CD4-positive, alpha-beta T cell treated with Interleukin-17A for 4 hours (primary cell): ENCODE measurements at regions not wholly inside any gene's neighbourhood (a gene's known extent, or its start where the extent isn't known, plus 50 kb on each side); places are given as distances from the start of the nearest gene placed in this dataset.

Source experiments
- DNase-seq: peaks from one replicate; pipeline ENCODE4 v3.0.0-alpha.2; 2020; ENCODE audit warnings: mixed read lengths

- DNase-seq, result no peak
Observed at GRCh38 chr4:177699365-177700213, 257.4 kb upstream of the AGA start.

- DNase-seq, result no peak
Observed at GRCh38 chr4:177706916-177707315, 264.7 kb upstream of the AGA start.

- DNase-seq, result no peak
Observed at GRCh38 chr4:177713454-177713853, 271.2 kb upstream of the AGA start.

GRCh38 chr4:177717407-177717806 lies 275.2 kb upstream of the AGA start:
- DNase-seq, result no peak

GRCh38 chr4:177718514-177718913 lies 276.3 kb upstream of the AGA start:
- no peak for DNase-seq

GRCh38 chr4:177726111-177726510 lies 283.9 kb upstream of the AGA start:
- no peak for DNase-seq

- DNase-seq, result no peak
Observed at GRCh38 chr4:177728361-177729152, 286.3 kb upstream of the AGA start.

GRCh38 chr4:177729681-177730080 lies 287.4 kb upstream of the AGA start:
- DNase-seq, result no peak

- DNase-seq, result no peak
Observed at GRCh38 chr4:177737387-177737940, 295.2 kb upstream of the AGA start.

- DNase-seq, result no peak
Observed at GRCh38 chr4:177740563-177740962, 298.3 kb upstream of the AGA start.

GRCh38 chr4:177759729-177760128 lies 317.5 kb upstream of the AGA start:
- DNase-seq, result no peak

- DNase-seq, result no peak
Observed at GRCh38 chr4:177761692-177762091, 319.5 kb upstream of the AGA start.

- no peak for DNase-seq
Observed at GRCh38 chr4:177769155-177769554, 326.9 kb upstream of the AGA start.

- DNase-seq, result no peak
Observed at GRCh38 chr4:177770776-177771175, 328.5 kb upstream of the AGA start.

- DNase-seq, result no peak
Observed at GRCh38 chr4:177771645-177772044, 329.4 kb upstream of the AGA start.

GRCh38 chr4:177778623-177779022 lies 336.4 kb upstream of the AGA start:
- DNase-seq, result no peak

- DNase-seq, result no peak
Observed at GRCh38 chr4:177785000-177785399, 342.8 kb upstream of the AGA start.

GRCh38 chr4:177789610-177790009 lies 347.4 kb upstream of the AGA start:
- no peak for DNase-seq

GRCh38 chr4:177791188-177791587 lies 349.0 kb upstream of the AGA start:
- no peak for DNase-seq

- no peak for DNase-seq
Observed at GRCh38 chr4:177796841-177797240, 354.6 kb upstream of the AGA start.

GRCh38 chr4:177798161-177798560 lies 355.9 kb upstream of the AGA start:
- no peak for DNase-seq

GRCh38 chr4:177802162-177802561 lies 359.9 kb upstream of the AGA start:
- DNase-seq, result no peak

GRCh38 chr4:177802661-177803060 lies 360.4 kb upstream of the AGA start:
- DNase-seq, result no peak

GRCh38 chr4:177803151-177803550 lies 360.9 kb upstream of the AGA start:
- no peak for DNase-seq
